Osteoblast (primary cell): ENCODE measurements at regions not wholly inside any gene's neighbourhood (a gene's known extent, or its start where the extent isn't known, plus 50 kb on each side); places are given as distances from the start of the nearest gene placed in this dataset.
"Not testable (repeated sequence)": the region's sequence is repeated elsewhere in the genome, so short reads cannot be mapped to it uniquely, and the experiment has no call there.

Source experiments
- DNase-seq: peaks from one replicate; pipeline ENCODE4 v3.0.0; 2011; ENCODE audit warnings: low spot score, mixed read lengths; ENCODE audit not compliant: insufficient read length; ENCODE audit errors: missing footprints
- H2AFZ ChIP-seq: 2 replicates; pipeline ENCODE4 v1.6.0; 2011; ENCODE audit warnings: mild to moderate bottlenecking, low read length
- H3K27ac ChIP-seq: 2 replicates; pipeline ENCODE4 v1.5.1; 2011; ENCODE audit warnings: mild to moderate bottlenecking, low read depth, low read length, moderate library complexity
- H3K27me3 ChIP-seq: 2 replicates; pipeline ENCODE4 v1.6.0; 2012; ENCODE audit warnings: mild to moderate bottlenecking, control low read depth, inconsistent platforms, low read length, moderate library complexity; ENCODE audit not compliant: insufficient read depth
- H3K36me3 ChIP-seq: 2 replicates; pipeline ENCODE4 v1.5.1; 2011; ENCODE audit warnings: mild to moderate bottlenecking, low read length, control low read depth, moderate library complexity; ENCODE audit not compliant: insufficient read depth
- H3K4me1 ChIP-seq: 2 replicates; pipeline ENCODE4 v1.5.1; 2011; ENCODE audit warnings: mild to moderate bottlenecking, low read length, control low read depth, moderate library complexity; ENCODE audit not compliant: insufficient read depth
- H3K4me2 ChIP-seq: 2 replicates; pipeline ENCODE4 v1.6.0; 2011; ENCODE audit warnings: mild to moderate bottlenecking, low read length; ENCODE audit not compliant: insufficient read depth
- H3K4me3 ChIP-seq: fragments of 200-600 bp; sonication (generic); 3 replicates; pipeline ENCODE4 v1.5.1; 2012; ENCODE audit warnings: mild to moderate bottlenecking, low read length, inconsistent platforms; ENCODE audit not compliant: insufficient read depth
- H3K79me2 ChIP-seq: 2 replicates; pipeline ENCODE4 v1.6.0; 2012; ENCODE audit warnings: mild to moderate bottlenecking, low read length, control low read depth, inconsistent platforms; ENCODE audit not compliant: insufficient read depth
- H3K9me3 ChIP-seq: 2 replicates; pipeline ENCODE4 v1.5.1; 2011; ENCODE audit warnings: low read depth, low read length, control low read depth
- H4K20me1 ChIP-seq: 2 replicates; pipeline ENCODE4 v1.6.0; 2012; ENCODE audit warnings: mild to moderate bottlenecking, low read length, control low read depth; ENCODE audit not compliant: insufficient read depth
- TF ChIP-seq, protein P1 (sequence below): IDR thresholded peaks from 2 replicates; pipeline ENCODE4 v1.5.1; 2011; ENCODE audit warnings: mild to moderate bottlenecking, low read depth, low read length, moderate library complexity; ENCODE audit errors: extremely low read depth

DNA sequence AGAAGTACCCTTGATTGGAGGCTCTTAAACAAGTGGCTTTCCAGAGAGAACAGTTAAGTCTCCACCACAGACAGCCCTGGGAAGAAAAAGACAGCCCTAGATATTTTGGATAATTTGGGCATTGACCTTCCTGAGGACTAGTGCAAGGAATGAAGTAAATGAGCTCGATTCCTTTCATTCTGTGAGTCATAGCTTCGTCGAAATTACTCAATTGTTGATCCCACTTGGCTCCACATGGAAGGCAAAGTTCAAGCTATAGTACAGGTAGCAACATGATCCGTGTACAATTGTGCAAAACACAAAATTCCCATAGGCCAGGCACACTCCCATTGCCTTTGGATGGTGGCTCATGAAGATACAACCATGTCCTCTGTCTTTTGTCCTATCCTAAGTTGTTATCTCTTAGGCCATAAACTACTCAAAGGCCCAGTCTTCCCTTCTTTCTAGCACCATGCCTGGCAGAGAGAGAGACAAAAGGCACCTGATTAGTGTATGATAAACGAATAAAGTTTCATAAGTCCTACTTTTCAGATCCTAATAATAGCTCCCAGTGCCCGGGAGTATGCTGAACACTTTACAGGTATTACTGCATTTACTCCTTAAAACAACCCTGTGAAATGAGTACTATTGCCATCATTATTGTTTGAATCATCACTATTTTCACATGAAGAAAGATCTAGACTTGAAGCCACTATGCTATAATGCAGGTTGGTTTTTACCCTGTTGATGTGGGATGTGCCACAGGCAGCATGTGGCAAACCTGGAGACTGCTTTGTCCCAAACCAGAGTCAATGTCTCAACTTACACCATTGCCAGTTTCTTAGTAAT, 116.7 kb upstream of the RANBP3L start:
- Histone ChIP-seq H3K9me3 (no peaks in the 10 kb centered on the region), H3K79me2 (no peaks in the 10 kb centered on the region), H3K4me3 (no peak overlapping the region), H3K36me3 (no peaks in the 10 kb centered on the region), H3K27me3 (no peaks in the 10 kb centered on the region), H4K20me1 (no peaks in the 10 kb centered on the region), H3K4me1 (peaks cover 27% of the 10 kb centered on the region), H3K27ac (no peak overlapping the region), H3K4me2 (no peak overlapping the region), H2AFZ (no peak overlapping the region)
- DNase-seq = no peak
- TF ChIP-seq, protein P1, sequence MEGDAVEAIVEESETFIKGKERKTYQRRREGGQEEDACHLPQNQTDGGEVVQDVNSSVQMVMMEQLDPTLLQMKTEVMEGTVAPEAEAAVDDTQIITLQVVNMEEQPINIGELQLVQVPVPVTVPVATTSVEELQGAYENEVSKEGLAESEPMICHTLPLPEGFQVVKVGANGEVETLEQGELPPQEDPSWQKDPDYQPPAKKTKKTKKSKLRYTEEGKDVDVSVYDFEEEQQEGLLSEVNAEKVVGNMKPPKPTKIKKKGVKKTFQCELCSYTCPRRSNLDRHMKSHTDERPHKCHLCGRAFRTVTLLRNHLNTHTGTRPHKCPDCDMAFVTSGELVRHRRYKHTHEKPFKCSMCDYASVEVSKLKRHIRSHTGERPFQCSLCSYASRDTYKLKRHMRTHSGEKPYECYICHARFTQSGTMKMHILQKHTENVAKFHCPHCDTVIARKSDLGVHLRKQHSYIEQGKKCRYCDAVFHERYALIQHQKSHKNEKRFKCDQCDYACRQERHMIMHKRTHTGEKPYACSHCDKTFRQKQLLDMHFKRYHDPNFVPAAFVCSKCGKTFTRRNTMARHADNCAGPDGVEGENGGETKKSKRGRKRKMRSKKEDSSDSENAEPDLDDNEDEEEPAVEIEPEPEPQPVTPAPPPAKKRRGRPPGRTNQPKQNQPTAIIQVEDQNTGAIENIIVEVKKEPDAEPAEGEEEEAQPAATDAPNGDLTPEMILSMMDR = no peak

DNA sequence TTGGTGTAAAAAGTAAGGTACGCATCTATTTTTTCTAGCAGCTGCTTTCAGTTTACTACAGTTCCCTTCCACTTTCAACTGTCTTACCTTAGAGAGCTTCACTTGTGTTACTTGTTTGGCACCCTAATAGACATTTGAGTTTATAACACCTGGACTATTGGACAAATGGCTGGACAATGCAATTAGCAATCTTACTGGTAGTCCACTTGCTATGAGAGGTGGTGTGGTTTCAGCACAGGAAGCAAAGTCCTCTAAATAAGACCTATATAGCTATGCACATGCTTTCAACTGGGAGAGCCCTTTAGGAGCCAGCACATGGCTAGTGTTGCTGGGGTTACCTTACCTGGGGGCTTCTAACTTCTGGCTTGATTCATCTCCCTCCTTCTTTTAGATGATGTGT, 119.6 kb upstream of the RANBP3L start:
- no peaks in the 10 kb centered on the region for H3K79me2 ChIP-seq
- no peaks in the 10 kb centered on the region for H3K27me3 ChIP-seq
- H3K27ac ChIP-seq = no peak overlapping the region
- H3K4me1 ChIP-seq = peaks cover 25% of the 10 kb centered on the region
- H2AFZ ChIP-seq = no peak overlapping the region
- H3K36me3 ChIP-seq = no peaks in the 10 kb centered on the region
- no peak overlapping the region for H3K4me2 ChIP-seq
- no peak for DNase-seq
- H4K20me1 ChIP-seq = no peaks in the 10 kb centered on the region
- TF ChIP-seq, protein P1 = no peak
- H3K9me3 ChIP-seq = no peaks in the 10 kb centered on the region
- H3K4me3 ChIP-seq = no peak overlapping the region

DNA sequence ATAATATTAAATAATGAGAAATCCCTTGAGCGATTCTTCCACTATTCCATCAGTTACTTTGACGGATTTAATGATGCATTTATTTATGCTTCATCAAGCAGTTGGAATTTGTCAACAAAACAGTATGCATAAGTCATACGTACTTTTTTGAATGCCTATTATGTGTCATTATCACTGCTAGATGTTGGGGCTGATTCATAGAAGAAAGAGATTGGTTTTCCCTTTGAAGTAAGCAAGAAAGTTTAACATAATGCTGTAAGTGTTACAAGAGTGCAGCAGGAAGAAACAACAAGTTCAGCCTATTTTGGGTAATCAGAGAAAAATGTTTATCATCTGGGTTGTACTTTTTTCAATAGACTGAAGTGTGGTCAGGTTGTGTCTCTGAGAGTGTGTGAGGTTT, 121.2 kb upstream of the RANBP3L start:
- TF ChIP-seq, protein P1 = no peak
- Histone ChIP-seq H3K27ac (peak overlapping the region; percentile 7), H3K4me2 (peak overlapping the region; percentile 26)

DNA sequence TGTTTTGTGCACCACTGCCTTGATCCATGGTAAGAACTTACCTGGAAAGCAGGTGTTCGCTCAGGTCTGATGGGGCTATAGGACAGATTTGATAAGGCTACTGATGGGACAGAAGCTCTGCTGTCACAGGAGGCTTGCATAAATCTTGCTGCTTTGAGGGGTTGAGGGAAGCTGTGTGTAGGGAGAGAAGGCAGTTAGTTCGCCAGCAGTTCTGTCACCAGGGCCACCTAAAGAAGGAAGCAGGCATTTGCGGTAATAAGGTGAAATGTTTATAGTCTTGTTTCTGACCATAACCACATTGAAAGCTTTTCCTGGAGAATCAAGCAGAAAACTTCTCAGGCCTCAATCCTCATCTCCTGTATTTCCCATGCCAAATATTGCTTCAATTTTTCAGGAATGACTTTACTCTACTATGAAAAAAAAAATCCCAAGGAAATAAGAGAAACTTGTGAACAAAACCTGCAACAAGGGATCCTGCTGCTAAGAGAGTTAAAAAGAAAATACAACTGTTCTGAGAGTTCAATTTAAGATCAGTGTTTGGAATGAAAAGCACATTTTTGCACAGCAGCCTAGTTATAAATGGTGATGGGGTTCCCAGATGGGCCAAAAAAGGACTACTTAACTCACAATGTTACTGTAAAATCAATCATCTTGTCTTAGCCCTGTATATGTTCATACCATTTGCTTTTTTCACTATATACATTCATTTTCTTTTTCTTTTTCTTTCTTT, 122.0 kb upstream of the RANBP3L start:
- Histone ChIP-seq H2AFZ (no peak overlapping the region), H3K4me3 (no peak overlapping the region), H3K36me3 (no peaks in the 10 kb centered on the region), H4K20me1 (no peaks in the 10 kb centered on the region), H3K27ac (peak overlapping the region; percentile 7), H3K4me1 (peaks cover 13% of the 10 kb centered on the region), H3K27me3 (no peaks in the 10 kb centered on the region), H3K4me2 (peak overlapping the region; percentile 26), H3K79me2 (no peaks in the 10 kb centered on the region), H3K9me3 (no peaks in the 10 kb centered on the region)
- DNase-seq = no peak
- TF ChIP-seq, protein P1 = no peak

More for the DNA sequence above, 121.2 kb upstream of the RANBP3L start:
- Histone ChIP-seq H3K4me1 (peaks cover 17% of the 10 kb centered on the region), H3K79me2 (no peaks in the 10 kb centered on the region), H3K36me3 (no peaks in the 10 kb centered on the region), H2AFZ (no peak overlapping the region), H3K4me3 (no peak overlapping the region), H4K20me1 (no peaks in the 10 kb centered on the region), H3K27me3 (no peaks in the 10 kb centered on the region), H3K9me3 (no peaks in the 10 kb centered on the region)
- DNase-seq = peak; percentile 70

DNA sequence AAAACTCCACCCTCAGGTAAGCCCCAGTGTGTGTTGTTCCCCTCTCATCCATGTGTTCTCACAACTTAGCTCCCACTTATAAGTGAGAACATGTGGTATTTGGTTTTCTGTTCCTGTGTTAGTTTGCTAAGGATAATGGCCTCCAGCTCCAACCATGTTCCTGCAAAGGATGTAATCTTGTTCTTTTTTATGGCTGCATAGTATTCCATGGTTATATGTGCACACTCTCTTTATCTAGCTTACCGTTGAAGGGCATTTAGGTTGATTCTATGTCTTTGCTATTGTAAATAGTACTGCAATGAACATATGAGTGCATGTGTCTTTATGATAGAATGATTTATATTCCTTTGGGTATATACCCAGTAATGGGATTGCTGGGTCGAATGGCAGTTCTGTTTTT, 124.4 kb upstream of the RANBP3L start:
- not testable (repeated sequence) for H2AFZ ChIP-seq, H3K36me3 ChIP-seq, H3K27ac ChIP-seq, H4K20me1 ChIP-seq, H3K4me3 ChIP-seq, H3K79me2 ChIP-seq, H3K4me2 ChIP-seq, H3K9me3 ChIP-seq, DNase-seq, H3K27me3 ChIP-seq
- H3K4me1 ChIP-seq = peaks cover 13% of the 10 kb centered on the region
